SK-N-SH treated with all-trans-retinoic acid at 6 μM for 48 hours (cell line): ENCODE measurements at regions not wholly inside any gene's neighbourhood (a gene's known extent, or its start where the extent isn't known, plus 50 kb on each side); places are given as distances from the start of the nearest gene placed in this dataset.

ENCODE experiments used
- ARNTL ChIP-seq: fragments of 450-650 bp; formaldehyde crosslinking; IDR thresholded peaks from 2 replicates; pipeline ENCODE4 v1.5.0; 2020; ENCODE audit warnings: low read depth, mild to moderate bottlenecking, moderate library complexity, borderline replicate concordance
- GLIS3 ChIP-seq: fragments of 250-450 bp; sonication (Bioruptor Pico); IDR thresholded peaks from 2 replicates; pipeline ENCODE4 v1.5.0; 2020; ENCODE audit warnings: mild to moderate bottlenecking, moderate library complexity
- PATZ1 ChIP-seq: fragments of 250-450 bp; sonication (Bioruptor Pico); IDR thresholded peaks from 2 replicates; pipeline ENCODE4 v1.8.0; 2020; ENCODE audit warnings: mild to moderate bottlenecking, moderate library complexity, borderline replicate concordance
- PPARA ChIP-seq: fragments of 250-450 bp; sonication (Bioruptor Pico); IDR thresholded peaks from 2 replicates; pipeline ENCODE4 v1.5.0; 2020; ENCODE audit warnings: mild to moderate bottlenecking, borderline replicate concordance
- SNAI2 ChIP-seq: fragments of 250-450 bp; sonication (Bioruptor Pico); IDR thresholded peaks from 2 replicates; pipeline ENCODE4 v1.5.0; 2020; ENCODE audit warnings: mild to moderate bottlenecking, moderate library complexity
- ZFP3 ChIP-seq: fragments of 250-450 bp; sonication (Bioruptor Pico); IDR thresholded peaks from 2 replicates; pipeline ENCODE4 v1.5.0; 2020; ENCODE audit warnings: mild to moderate bottlenecking, moderate library complexity
- ZFP30 ChIP-seq: fragments of 450-650 bp; formaldehyde crosslinking; IDR thresholded peaks from 2 replicates; pipeline ENCODE4 v1.5.0; 2022; ENCODE audit warnings: mild to moderate bottlenecking, moderate library complexity

GRCh38 chr11:112627588-112628045 is 333.6 kb upstream of the NCAM1 start:
- no peak for TF ChIP-seq ZFP30 (CRISPR knock-in tag)
- TF ChIP-seq SNAI2 (CRISPR knock-in tag): no peak
- no peak for TF ChIP-seq ZFP3 (CRISPR knock-in tag)
- TF ChIP-seq PATZ1 (CRISPR knock-in tag): no peak
- TF ChIP-seq PPARA (CRISPR knock-in tag): no peak
- TF ChIP-seq ARNTL (CRISPR knock-in tag): no peak
- TF ChIP-seq GLIS3 (CRISPR knock-in tag): no peak
